Gastroesophageal sphincter (tissue), 4 donors: ENCODE measurements at regions not wholly inside any gene's neighbourhood (a gene's known extent, or its start where the extent isn't known, plus 50 kb on each side); places are given as distances from the start of the nearest gene placed in this dataset.

Source experiments
- ATAC-seq: fragments of 150-250 bp; one replicate; pipeline ENCODE4 v1.9.1; 2016; ENCODE audit warnings: mild to moderate bottlenecking, moderate library complexity
- H3K27ac ChIP-seq, 4 donors: fragments of 200-600 bp; sonication (generic) in 3 of 4; 1 replicate in 3 of 4; 2 replicates in 1 of 4; pipeline ENCODE4 v1.5.1; 2016 to 2019
- H3K27me3 ChIP-seq: fragments of 200-600 bp; sonication (generic); one replicate; pipeline ENCODE4 v1.5.1; 2019
- H3K36me3 ChIP-seq, 2 donors: fragments of 200-600 bp; sonication (generic); one replicate each; pipeline ENCODE4 v1.5.1; 2019; ENCODE audit warnings: control low read depth in 1 of 2
- H3K4me1 ChIP-seq, 3 donors: fragments of 200-600 bp; sonication (generic); 1 replicate in 2 of 3; 2 replicates in 1 of 3; pipeline ENCODE4 v1.5.1; 2016 to 2019; ENCODE audit warnings: control low read depth in 2 of 3
- H3K4me3 ChIP-seq, 2 donors: fragments of 200-600 bp; sonication (generic); one replicate each; pipeline ENCODE4 v1.5.1; 2019; ENCODE audit warnings: mild to moderate bottlenecking in 1 of 2, moderate library complexity in 1 of 2
- H3K9me3 ChIP-seq, 3 donors: fragments of 200-600 bp; sonication (generic); one replicate each; pipeline ENCODE4 v1.5.1; 2017 to 2019; ENCODE audit warnings: control low read depth in 2 of 3
- CTCF ChIP-seq, 4 experiments: fragments of 200-600 bp in 2 of 4; fragments of 450-650 bp in 2 of 4; sonication (generic) in 1 of 4; IDR thresholded peaks; one replicate each; pipeline ENCODE4 v1.5.1; 2017 to 2019; ENCODE audit warnings: antibody characterized with exemption in 4 of 4, mild to moderate bottlenecking in 2 of 4, moderate library complexity in 2 of 4
- EP300 ChIP-seq: sonication (generic); formaldehyde crosslinking; IDR thresholded peaks from one replicate; pipeline ENCODE4 v1.6.1; 2017; ENCODE audit warnings: antibody characterized with exemption, mild to moderate bottlenecking
- POLR2A ChIP-seq, 2 donors: fragments of 450-650 bp; IDR thresholded peaks; one replicate each; pipeline ENCODE4 v1.6.1; 2017; ENCODE audit warnings: antibody characterized with exemption in 2 of 2, mild to moderate bottlenecking in 2 of 2, moderate library complexity in 1 of 2
- POLR2AphosphoS5 ChIP-seq: sonication (generic); formaldehyde crosslinking; IDR thresholded peaks from one replicate; pipeline ENCODE4 v1.6.1; 2017; ENCODE audit warnings: antibody characterized with exemption
- WGBS, 2 donors: methylation state at CpG; one replicate each; pipeline ENCODE4 v1.1.5; 2018; ENCODE audit warnings: low coverage in 1 of 2; 5-methylcytosine and 5-hydroxymethylcytosine counted together

- no peak for ATAC-seq
- TF ChIP-seq POLR2A (IDR thresholded peaks at IDR 0.05) (no peak), EP300 (no peak), CTCF (IDR thresholded peaks at IDR 0.05) (no peak), POLR2AphosphoS5 (no peak)
- Histone ChIP-seq H3K4me3 (no peak overlapping the region), H3K27ac (no peak overlapping the region), H3K9me3 (no peaks in the 10 kb centered on the region), H3K36me3 (no peaks in the 10 kb centered on the region), H3K4me1 (no peaks in the 10 kb centered on the region), H3K27me3 (no peaks in the 10 kb centered on the region)
These were observed 56.1 kb upstream of the ME3 start for GRCh38 chr11:86728562-86728961.

GRCh38 chr11:86726770-86727504 is 54.5 kb upstream of the ME3 start:
- Histone ChIP-seq H3K4me3 (no peak overlapping the region), H3K27me3 (no peaks in the 10 kb centered on the region), H3K36me3 (no peaks in the 10 kb centered on the region), H3K9me3 (peaks cover 0 to 14% (median 0%) of the 10 kb centered on the region in 3 donors), H3K27ac (no peak overlapping the region), H3K4me1 (no peaks in the 10 kb centered on the region)
- no peak for ATAC-seq
- WGBS, 2 donors, result 51 to 65% methylated on average over 3 to 4 of the region's 5 CpGs
- TF ChIP-seq CTCF (IDR thresholded peaks at IDR 0.05), result no peak
- no peak for TF ChIP-seq EP300
- TF ChIP-seq POLR2A (IDR thresholded peaks at IDR 0.05), result no peak
- no peak for TF ChIP-seq POLR2AphosphoS5

DNA sequence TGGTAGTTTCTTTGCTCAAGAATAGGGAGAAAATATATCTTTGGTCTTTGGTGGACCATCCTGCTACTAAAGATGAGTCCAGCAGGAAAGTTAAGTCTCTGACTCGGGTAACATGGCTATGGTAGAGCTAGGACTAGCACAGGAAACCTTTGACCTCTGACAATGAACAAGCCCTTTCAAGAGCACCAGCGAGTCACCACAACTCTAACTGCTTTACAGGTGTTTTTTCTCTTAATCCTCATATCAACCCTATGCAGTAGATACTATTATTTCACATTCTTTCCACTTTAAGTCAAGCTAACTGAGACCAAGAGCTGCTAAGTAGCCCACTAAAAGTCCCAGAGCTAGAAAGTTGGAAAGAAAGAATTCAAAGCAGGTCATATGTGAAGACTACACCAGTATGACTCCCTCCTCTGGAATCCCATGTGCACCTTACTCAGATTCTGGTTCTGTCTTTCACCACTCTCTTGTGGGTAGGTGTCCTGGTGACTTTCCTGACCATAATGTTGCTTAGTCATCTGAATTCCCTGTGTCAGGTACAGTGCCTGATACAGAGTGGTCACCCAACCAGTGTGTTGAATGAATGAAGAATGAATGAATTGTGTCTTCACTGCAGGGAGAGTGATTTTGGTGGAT is 53.8 kb upstream of the ME3 start:
- WGBS, 2 donors, result 89 to 96% methylated on average over 2 of the region's 2 CpGs

DNA sequence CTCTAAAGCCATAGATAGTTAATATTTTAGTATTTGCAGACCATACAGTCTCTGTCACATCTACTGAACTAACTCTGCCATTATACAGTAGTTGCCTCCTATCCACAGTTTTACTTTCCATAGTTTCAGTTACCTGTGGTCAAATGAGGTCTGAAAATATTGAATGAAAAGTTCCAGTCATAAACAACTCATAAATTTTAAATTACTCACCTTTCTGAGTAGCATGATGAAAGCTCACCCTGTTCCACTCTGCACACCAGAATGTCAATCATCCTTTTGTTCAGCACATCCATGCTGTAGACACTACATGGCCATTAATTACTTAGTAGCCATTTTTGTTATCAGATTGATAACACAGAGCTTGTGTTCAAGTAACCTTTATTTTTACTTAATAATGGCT is 51.7 kb upstream of the ME3 start:
- H3K36me3 ChIP-seq, result no peaks in the 10 kb centered on the region
- H3K9me3 ChIP-seq, result peaks cover 0 to 15% (median 0%) of the 10 kb centered on the region in 3 donors
- H3K27me3 ChIP-seq, result no peaks in the 10 kb centered on the region
- no peak for ATAC-seq
- TF ChIP-seq EP300, result no peak
- no peak for TF ChIP-seq CTCF (IDR thresholded peaks at IDR 0.05)
- TF ChIP-seq POLR2A (IDR thresholded peaks at IDR 0.05), result no peak
- TF ChIP-seq POLR2AphosphoS5, result no peak
- H3K4me1 ChIP-seq, result no peaks in the 10 kb centered on the region
- H3K4me3 ChIP-seq, result no peak overlapping the region
- no peak overlapping the region for H3K27ac ChIP-seq

More for the DNA sequence above, 53.8 kb upstream of the ME3 start:
- H3K4me3 ChIP-seq, result no peak overlapping the region
- no peaks in the 10 kb centered on the region for H3K4me1 ChIP-seq
- no peaks in the 10 kb centered on the region for H3K36me3 ChIP-seq
- TF ChIP-seq CTCF (IDR thresholded peaks at IDR 0.05) (no peak), POLR2A (IDR thresholded peaks at IDR 0.05) (no peak), EP300 (no peak), POLR2AphosphoS5 (no peak)
- H3K27ac ChIP-seq, result no peak overlapping the region
- ATAC-seq, result no peak
- peaks cover 0 to 15% (median 0%) of the 10 kb centered on the region in 3 donors for H3K9me3 ChIP-seq
- no peaks in the 10 kb centered on the region for H3K27me3 ChIP-seq

GRCh38 chr11:86723281-86723680 is 50.9 kb upstream of the ME3 start:
- H3K27me3 ChIP-seq, result no peaks in the 10 kb centered on the region
- no peaks in the 10 kb centered on the region for H3K36me3 ChIP-seq
- 92 to 100% methylated on average over 1 of the region's 1 CpG for WGBS, 2 donors
- no peaks in the 10 kb centered on the region for H3K4me1 ChIP-seq
- no peak overlapping the region for H3K4me3 ChIP-seq
- no peak for TF ChIP-seq POLR2AphosphoS5
- no peak for TF ChIP-seq POLR2A (IDR thresholded peaks at IDR 0.05)
- TF ChIP-seq EP300, result no peak
- no peak for TF ChIP-seq CTCF (IDR thresholded peaks at IDR 0.05)
- ATAC-seq, result no peak
- peaks cover 0 to 15% (median 0%) of the 10 kb centered on the region in 3 donors for H3K9me3 ChIP-seq
- no peak overlapping the region for H3K27ac ChIP-seq
